Kidney (tissue), 13 donors: ENCODE measurements at regions not wholly inside any gene's neighbourhood (a gene's known extent, or its start where the extent isn't known, plus 50 kb on each side); places are given as distances from the start of the nearest gene placed in this dataset.

Experiments used
- DNase-seq, 5 donors: peaks; one replicate each; pipeline ENCODE4 v3.0.0-alpha.2; 2013 to 2020
- FAIRE-seq: peaks from 2 replicates; lab custom pipeline; 2012; peaks lifted over from hg19 to GRCh38; lab: Jason Lieb, UNC
- H3K27ac ChIP-seq, 2 donors: one replicate each; pipeline ENCODE4 v1.7.0; 2013; ENCODE audit warnings: low read depth in 2 of 2, low read length in 2 of 2, inconsistent platforms in 1 of 2
- H3K27me3 ChIP-seq: one replicate; pipeline ENCODE4 v1.7.1; 2013; ENCODE audit warnings: low read length, inconsistent platforms; ENCODE audit not compliant: control insufficient read depth, insufficient read depth
- H3K36me3 ChIP-seq, 3 donors: one replicate each; pipeline versions ENCODE4 v1.7.0 to v1.7.1; 2013; ENCODE audit warnings: low read length in 3 of 3, control low read depth in 1 of 3, inconsistent platforms in 1 of 3; ENCODE audit not compliant: insufficient read depth in 3 of 3, control insufficient read depth in 2 of 3
- H3K4me1 ChIP-seq, 3 donors: one replicate each; pipeline versions ENCODE4 v1.7.0 to v1.7.1; 2013; ENCODE audit warnings: low read length in 3 of 3, inconsistent platforms in 1 of 3, low read depth in 1 of 3; ENCODE audit not compliant: control insufficient read depth in 2 of 3, insufficient read depth in 2 of 3
- H3K4me3 ChIP-seq, 3 donors: one replicate each; pipeline versions ENCODE4 v1.7.0 to v1.8.1; 2013; ENCODE audit warnings: low read length in 3 of 3, control low read depth in 1 of 3, inconsistent platforms in 1 of 3
- H3K9ac ChIP-seq, 3 donors: one replicate each; pipeline versions ENCODE4 v1.7.0 to v1.7.1; 2013; ENCODE audit warnings: low read length in 3 of 3, control low read depth in 1 of 3, inconsistent platforms in 1 of 3
- H3K9me3 ChIP-seq, 3 donors: one replicate each; pipeline versions ENCODE4 v1.7.0 to v1.7.1; 2013; ENCODE audit warnings: low read length in 3 of 3, control low read depth in 1 of 3, inconsistent platforms in 1 of 3; ENCODE audit not compliant: control insufficient read depth in 2 of 3, insufficient read depth in 1 of 3
- CTCF ChIP-seq: IDR thresholded peaks from 3 replicates; pipeline ENCODE4 v1.5.1; 2012; ENCODE audit warnings: mild to moderate bottlenecking, moderate library complexity, borderline replicate concordance; ENCODE audit not compliant: insufficient read depth; ENCODE audit errors: extremely low read depth
- intact Hi-C: fragments of 100-400 bp; cut with DNase I; formaldehyde crosslinking; loops from one replicate; pipeline ENCODE4 v1.11.1; 2022
- donor health status: control.
- donor health status: control.
- donor health status: control.
- donor health status: control.
- donor health status: control.
- donor health status: DM: yes; HTN: yes; CAD: no.
- donor health status: Normal renal cell carcinoma (clear cell type).

- H3K27ac ChIP-seq, result peak overlapping the region in 1 of 2 donors; percentile 8
- H3K36me3 ChIP-seq, result no peaks in the 10 kb centered on the region
- no peaks in the 10 kb centered on the region for H3K27me3 ChIP-seq
- no peak for TF ChIP-seq CTCF
- H3K9ac ChIP-seq, result no peak overlapping the region
- no peaks in the 10 kb centered on the region for H3K4me1 ChIP-seq
- no peaks in the 10 kb centered on the region for H3K9me3 ChIP-seq
- intact Hi-C loops, result no loop called here
- no peak overlapping the region for H3K4me3 ChIP-seq
- peak in 2 of 5 donors; percentile 57 to 65 for DNase-seq
- no peak for FAIRE-seq
These were observed 156.3 kb upstream of the NOCT start for GRCh38 chr4:138859254-138859653.

GRCh38 chr4:138858419-138858818 is 157.2 kb upstream of the NOCT start:
- H3K9ac ChIP-seq, result no peak overlapping the region
- intact Hi-C loops, result no loop called here
- H3K9me3 ChIP-seq, result no peaks in the 10 kb centered on the region
- FAIRE-seq (no peak), DNase-seq (no peak)
- H3K4me1 ChIP-seq, result no peaks in the 10 kb centered on the region
- no peaks in the 10 kb centered on the region for H3K36me3 ChIP-seq
- H3K27me3 ChIP-seq, result no peaks in the 10 kb centered on the region
- no peak overlapping the region for H3K27ac ChIP-seq
- H3K4me3 ChIP-seq, result no peak overlapping the region
- no peak for TF ChIP-seq CTCF

GRCh38 chr4:138857416-138857815 is 158.2 kb upstream of the NOCT start:
- Histone ChIP-seq H3K27ac (no peak overlapping the region), H3K4me3 (no peak overlapping the region), H3K27me3 (no peaks in the 10 kb centered on the region), H3K4me1 (no peaks in the 10 kb centered on the region), H3K9me3 (no peaks in the 10 kb centered on the region), H3K9ac (no peak overlapping the region), H3K36me3 (no peaks in the 10 kb centered on the region)
- intact Hi-C loops, result no loop called here
- DNase-seq (no peak), FAIRE-seq (no peak)
- TF ChIP-seq CTCF, result no peak

GRCh38 chr4:138852681-138853080 is 162.9 kb upstream of the NOCT start:
- DNase-seq (no peak), FAIRE-seq (no peak)
- Histone ChIP-seq H3K27ac (no peak overlapping the region), H3K9ac (no peak overlapping the region), H3K9me3 (no peaks in the 10 kb centered on the region), H3K36me3 (no peaks in the 10 kb centered on the region), H3K27me3 (no peaks in the 10 kb centered on the region), H3K4me3 (no peak overlapping the region), H3K4me1 (peaks cover 0 to 5% (median 3%) of the 10 kb centered on the region in 3 donors)
- intact Hi-C loops, result no loop called here
- TF ChIP-seq CTCF, result no peak
